ENCODE measurements at regions not wholly inside any gene's neighbourhood (a gene's known extent, or its start where the extent isn't known, plus 50 kb on each side); places are given as distances from the start of the nearest gene placed in this dataset.

DNA sequence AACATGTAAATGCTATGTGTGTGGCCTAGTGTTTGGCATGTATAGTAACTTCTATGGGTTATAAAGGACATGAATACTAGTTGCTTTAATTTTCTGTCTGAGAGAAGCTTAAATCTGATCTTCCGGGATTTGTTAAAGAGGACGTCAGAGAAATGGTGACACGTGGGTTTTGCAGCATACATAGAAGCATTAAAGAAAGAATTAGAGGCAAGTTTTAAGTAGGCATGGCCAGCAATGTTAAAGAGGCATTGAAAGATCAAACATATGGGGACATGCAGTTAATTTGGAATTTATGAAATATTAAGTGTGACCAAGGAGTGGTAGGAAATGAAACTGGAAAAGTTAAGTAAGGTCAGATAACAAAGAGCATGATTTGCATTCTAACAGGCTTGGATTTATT, 311.4 kb upstream of the RIOK2 start:
- CTCF ChIA-PET (ENCODE audit: partially characterized antibody): interaction anchor here (0.6 to 0.8 kb wide), 2 partner anchors 221 to 263 kb away, joined by 3 read pairs; no protein-coding TSS in a partner anchor
- FAIRE-seq: no peak
- TF ChIP-seq EGR1 (IDR thresholded peaks at IDR 0.05; ENCODE audit: borderline replicate concordance, low read depth, low read length) (no peak), TAF1 (IDR thresholded peaks at IDR 0.05; ENCODE audit: low read depth, low read length) (no peak), RAD21 (IDR thresholded peaks at IDR 0.05 in 1 of 2, conservative IDR thresholded peaks at IDR 0.05 in 1 of 2; ENCODE audit: low read depth in 2 of 2, low read length in 2 of 2) (no peak), NANOG (IDR thresholded peaks at IDR 0.05; ENCODE audit: insufficient read depth, low read depth, low read length, poor library complexity, severe bottlenecking) (no peak), GABPA (IDR thresholded peaks at IDR 0.05; ENCODE audit: borderline replicate concordance, insufficient read depth, low read length) (no peak), RFX5 (IDR thresholded peaks at IDR 0.05; ENCODE audit: borderline replicate concordance, low read depth, low read length) (no peak), RNF2 (IDR thresholded peaks at IDR 0.05; ENCODE audit: borderline replicate concordance, low read depth, low read length, missing control alignments, poor library complexity, severe bottlenecking) (no peak), POLR2A (IDR thresholded peaks at IDR 0.05; ENCODE audit: control extremely low read depth in 1 of 2, low read depth in 2 of 2, low read length in 2 of 2) (no peak), CHD1 (IDR thresholded peaks at IDR 0.05; ENCODE audit: low read depth, low read length) (no peak), RBBP5 (IDR thresholded peaks at IDR 0.05; ENCODE audit: borderline replicate concordance, low read depth, low read length) (no peak)
- TF ChIP-seq, protein P1, sequence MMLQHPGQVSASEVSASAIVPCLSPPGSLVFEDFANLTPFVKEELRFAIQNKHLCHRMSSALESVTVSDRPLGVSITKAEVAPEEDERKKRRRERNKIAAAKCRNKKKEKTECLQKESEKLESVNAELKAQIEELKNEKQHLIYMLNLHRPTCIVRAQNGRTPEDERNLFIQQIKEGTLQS (IDR thresholded peaks at IDR 0.05; ENCODE audit: insufficient read depth, low read depth, low read length): no peak
- TF ChIP-seq, protein P2, sequence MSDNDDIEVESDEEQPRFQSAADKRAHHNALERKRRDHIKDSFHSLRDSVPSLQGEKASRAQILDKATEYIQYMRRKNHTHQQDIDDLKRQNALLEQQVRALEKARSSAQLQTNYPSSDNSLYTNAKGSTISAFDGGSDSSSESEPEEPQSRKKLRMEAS (IDR thresholded peaks at IDR 0.05): no peak
- TF ChIP-seq, protein P3, sequence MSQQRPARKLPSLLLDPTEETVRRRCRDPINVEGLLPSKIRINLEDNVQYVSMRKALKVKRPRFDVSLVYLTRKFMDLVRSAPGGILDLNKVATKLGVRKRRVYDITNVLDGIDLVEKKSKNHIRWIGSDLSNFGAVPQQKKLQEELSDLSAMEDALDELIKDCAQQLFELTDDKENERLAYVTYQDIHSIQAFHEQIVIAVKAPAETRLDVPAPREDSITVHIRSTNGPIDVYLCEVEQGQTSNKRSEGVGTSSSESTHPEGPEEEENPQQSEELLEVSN (IDR thresholded peaks at IDR 0.05): no peak

More for the DNA sequence above, 311.4 kb upstream of the RIOK2 start:
- Histone ChIP-seq H3K79me1 (ENCODE audit: low read depth, low read length) (no peaks in the 10 kb centered on the region), H3K23me2 (ENCODE audit: low read depth, low read length) (no peaks in the 10 kb centered on the region), H3K79me2 (ENCODE audit: control insufficient read depth in 1 of 2, insufficient read depth in 2 of 2, low read length in 2 of 2) (no peaks in the 10 kb centered on the region), H4K91ac (replicated peaks; ENCODE audit: insufficient read length, low read length) (no peak overlapping the region), H3K18ac (ENCODE audit: extremely low read depth, low read length) (no peak overlapping the region), H4K20me1 (replicated peaks in 1 of 2; ENCODE audit: control insufficient read depth in 1 of 2, insufficient read depth in 2 of 2, low read length in 2 of 2) (no peaks in the 10 kb centered on the region), H3K4me1 (replicated peaks in 1 of 4; ENCODE audit: control insufficient read depth in 3 of 4, insufficient read depth in 4 of 4, low read length in 3 of 4) (no peaks in the 10 kb centered on the region), H3K4me2 (ENCODE audit: insufficient read depth in 1 of 2, low read depth in 2 of 2, low read length in 2 of 2) (no peak overlapping the region), H3K27ac (ENCODE audit: low read depth, low read length) (no peak overlapping the region), H2BK20ac (ENCODE audit: low read length) (no peak overlapping the region), H2BK12ac (ENCODE audit: low read depth, low read length) (no peak overlapping the region), H2AFZ (ENCODE audit: low read length) (no peak overlapping the region), H3K23ac (ENCODE audit: insufficient read length) (no peak overlapping the region), H2BK120ac (replicated peaks; ENCODE audit: low read depth, low read length) (no peak overlapping the region), H2BK5ac (ENCODE audit: low read depth, low read length) (no peak overlapping the region), H3K9me3 (ENCODE audit: insufficient read depth in 2 of 2, low read depth in 1 of 2, low read length in 1 of 2) (no peaks in the 10 kb centered on the region), H2BK15ac (ENCODE audit: low read length) (no peak overlapping the region), H3K56ac (replicated peaks; ENCODE audit: insufficient read length, low read depth, low read length) (no peak overlapping the region), H3K14ac (ENCODE audit: insufficient read length) (no peak overlapping the region), H2AK5ac (ENCODE audit: low read depth, low read length) (no peak overlapping the region), H4K5ac (ENCODE audit: insufficient read length, low read depth, low read length) (no peak overlapping the region), H3K4me3 (ENCODE audit: extremely low read depth in 1 of 4, insufficient read depth in 2 of 4, low read depth in 3 of 4, low read length in 4 of 4) (no peak overlapping the region), H3K9ac (replicated peaks in 1 of 4; ENCODE audit: extremely low read depth in 1 of 4, low read depth in 3 of 4, low read length in 3 of 4) (no peak overlapping the region), H3K4ac (replicated peaks; ENCODE audit: insufficient read length, low read depth, low read length) (no peak overlapping the region), H3K27me3 (replicated peaks in 1 of 4; ENCODE audit: control insufficient read depth in 3 of 4, extremely low read depth in 1 of 4, insufficient read depth in 3 of 4, low read length in 3 of 4) (no peaks in the 10 kb centered on the region), H4K8ac (ENCODE audit: extremely low read depth, insufficient read depth, low read length) (no peak overlapping the region), H3K36me3 (ENCODE audit: control insufficient read depth in 2 of 4, insufficient read depth in 4 of 4, low read length in 3 of 4) (no peaks in the 10 kb centered on the region)
- WGBS, 2 experiments (ENCODE audit: extremely low coverage in 1 of 2, insufficient coverage in 1 of 2, insufficient read length in 1 of 2, insufficient replicate concordance in 2 of 2, low coverage in 1 of 2, low lambda C conversion rate in 2 of 2, missing lambda C conversion rate in 1 of 2): 81% methylated on average over 3 of the region's 3 CpGs; no CpG with 5 or more reads in 1 of the 2 experiments
- DNase-seq (ENCODE audit: low read depth in 1 of 2, low spot score in 2 of 2): no peak
- POLR2A ChIA-PET (ENCODE audit: partially characterized antibody): no interaction called here

Data from H1 (cell line).